ENCODE measurements at regions not wholly inside any gene's neighbourhood (a gene's known extent, or its start where the extent isn't known, plus 50 kb on each side); places are given as distances from the start of the nearest gene placed in this dataset.
A peak's percentile ranks its signal among the peaks of the same experiment; 100 is the strongest.

DNA sequence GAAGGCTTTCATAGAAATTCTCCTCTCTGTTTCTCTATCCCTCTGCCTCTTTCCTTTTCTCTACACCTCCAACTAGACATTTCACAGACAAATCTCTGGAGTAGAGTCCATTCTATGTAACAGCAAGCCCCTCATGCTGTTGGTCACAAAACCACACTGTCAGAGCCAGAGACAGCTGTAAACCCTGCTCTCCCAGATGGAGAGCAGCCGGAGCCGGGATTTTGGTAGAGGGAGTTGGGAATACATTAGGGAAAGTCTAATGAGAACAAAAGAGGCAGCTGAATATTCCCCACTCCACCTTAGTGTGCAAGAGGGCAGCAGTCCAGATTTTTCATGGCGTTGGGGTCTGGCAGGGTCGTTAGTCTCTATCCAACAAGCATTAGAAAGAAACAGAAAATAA, 68.3 kb upstream of the EDN1 start:
- no peaks in the 10 kb centered on the region for H3K4me1 ChIP-seq (ENCODE audit: control insufficient read depth, insufficient read depth, low read length)
- H3K27ac ChIP-seq (ENCODE audit: low read depth, low read length), result no peak overlapping the region
- no peaks in the 10 kb centered on the region for H3K27me3 ChIP-seq (ENCODE audit: control insufficient read depth, insufficient read depth, low read length)
- H3K4me3 ChIP-seq (ENCODE audit: low read length), result no peak overlapping the region
- H3K9ac ChIP-seq (ENCODE audit: low read length), result no peak overlapping the region
- no peaks in the 10 kb centered on the region for H3K36me3 ChIP-seq (ENCODE audit: control insufficient read depth, insufficient read depth, low read length)

DNA sequence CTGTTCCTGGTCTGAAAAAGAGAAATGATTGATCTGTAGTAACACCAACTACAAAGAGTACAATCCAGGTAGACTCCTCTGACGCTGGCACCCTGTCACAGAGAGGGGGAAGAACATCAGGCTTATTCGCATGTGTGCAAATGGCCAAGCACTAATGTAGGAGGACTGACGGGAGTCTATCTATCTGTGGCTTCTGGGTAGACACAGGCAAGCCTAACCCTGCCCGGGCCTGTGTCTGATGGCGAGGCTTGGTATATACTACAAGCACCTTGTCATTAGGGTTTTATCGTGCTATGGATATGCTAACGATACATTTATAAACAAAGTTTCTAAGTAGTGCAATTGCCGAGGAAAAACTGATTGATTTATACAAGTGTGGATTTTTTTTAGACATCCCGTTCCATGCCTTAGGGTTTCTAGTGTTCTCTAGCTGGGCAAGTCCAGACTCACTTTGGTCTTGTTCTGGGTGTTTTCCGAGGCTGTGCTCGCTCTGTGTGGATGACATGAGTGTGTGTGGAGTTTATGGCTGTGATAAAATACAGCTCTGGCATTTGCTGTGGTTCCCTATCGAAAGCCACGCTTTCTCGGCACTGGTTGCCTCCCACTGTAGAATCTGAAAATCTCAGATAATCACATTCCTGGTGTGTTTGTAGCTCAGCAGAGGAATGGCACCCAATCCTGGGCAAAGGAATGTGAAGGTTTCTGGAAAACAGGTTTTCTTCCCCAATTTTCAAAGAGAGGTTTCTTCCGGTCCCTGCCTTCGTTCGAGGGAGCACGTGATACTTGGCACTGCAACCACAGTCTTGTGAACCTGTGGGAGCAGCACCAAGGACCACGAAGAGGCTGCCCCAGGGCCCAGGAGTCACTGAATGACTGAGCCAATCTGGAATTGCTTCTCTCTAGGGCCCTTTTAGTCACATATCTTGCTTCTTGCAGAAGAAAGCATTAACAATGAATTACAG, 67.5 kb upstream of the EDN1 start:
- H3K36me3 ChIP-seq (ENCODE audit: control insufficient read depth, insufficient read depth, low read length), result no peaks in the 10 kb centered on the region
- H3K27me3 ChIP-seq (ENCODE audit: control insufficient read depth, insufficient read depth, low read length), result no peaks in the 10 kb centered on the region
- H3K9ac ChIP-seq (ENCODE audit: low read length), result no peak overlapping the region
- H3K27ac ChIP-seq (ENCODE audit: low read depth, low read length), result no peak overlapping the region
- no peak overlapping the region for H3K4me3 ChIP-seq (ENCODE audit: low read length)
- H3K4me1 ChIP-seq (ENCODE audit: control insufficient read depth, insufficient read depth, low read length), result no peaks in the 10 kb centered on the region

DNA sequence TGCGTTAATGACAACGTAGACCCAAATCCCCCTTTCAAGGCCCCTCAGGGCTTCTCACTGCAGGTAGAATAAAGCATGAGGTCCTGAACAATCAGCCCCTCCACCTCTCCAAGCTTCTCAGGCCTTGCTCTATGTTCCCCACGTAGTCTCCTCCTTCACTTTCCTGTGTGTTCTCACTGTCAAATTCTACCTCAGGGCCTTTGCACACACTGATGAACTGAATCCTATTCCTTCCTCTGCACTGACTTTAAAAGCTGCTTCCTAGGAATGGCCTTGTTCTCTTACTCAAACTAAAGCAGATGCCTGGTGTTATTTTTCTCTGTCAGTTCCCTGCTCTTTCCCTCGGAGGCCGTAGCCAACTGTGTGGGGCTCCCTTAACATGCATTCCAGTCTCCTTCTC, 66.8 kb upstream of the EDN1 start:
- no peak overlapping the region for H3K27ac ChIP-seq (ENCODE audit: low read depth, low read length)
- no peaks in the 10 kb centered on the region for H3K4me1 ChIP-seq (ENCODE audit: control insufficient read depth, insufficient read depth, low read length)

DNA sequence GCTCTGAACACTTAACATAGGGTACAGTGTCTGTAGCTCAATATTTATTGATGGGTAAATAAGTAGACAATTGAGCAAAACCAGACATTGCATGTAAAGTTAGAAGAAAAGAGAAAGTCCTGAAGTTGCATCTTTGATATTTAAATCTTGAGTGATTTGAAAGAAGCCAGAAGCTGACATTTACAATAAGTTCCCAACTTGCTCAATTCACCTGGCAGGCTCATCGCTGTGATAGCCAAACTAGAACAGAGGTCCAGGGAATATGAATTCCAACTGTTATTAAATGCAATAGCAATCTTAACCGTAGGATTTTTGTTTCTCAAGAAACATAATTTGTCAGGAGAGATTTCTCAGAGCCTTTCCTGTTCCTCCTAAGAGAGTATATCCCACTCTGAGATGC, 65.9 kb upstream of the EDN1 start:
- Histone ChIP-seq H3K36me3 (ENCODE audit: control insufficient read depth, insufficient read depth, low read length) (no peaks in the 10 kb centered on the region), H3K4me3 (ENCODE audit: low read length) (no peak overlapping the region), H3K9ac (ENCODE audit: low read length) (no peak overlapping the region), H3K27me3 (ENCODE audit: control insufficient read depth, insufficient read depth, low read length) (no peaks in the 10 kb centered on the region), H3K4me1 (ENCODE audit: control insufficient read depth, insufficient read depth, low read length) (no peaks in the 10 kb centered on the region), H3K27ac (ENCODE audit: low read depth, low read length) (no peak overlapping the region)

More for the DNA sequence above, 66.8 kb upstream of the EDN1 start:
- Histone ChIP-seq H3K36me3 (ENCODE audit: control insufficient read depth, insufficient read depth, low read length) (no peaks in the 10 kb centered on the region), H3K9ac (ENCODE audit: low read length) (no peak overlapping the region), H3K4me3 (ENCODE audit: low read length) (no peak overlapping the region), H3K27me3 (ENCODE audit: control insufficient read depth, insufficient read depth, low read length) (no peaks in the 10 kb centered on the region)

DNA sequence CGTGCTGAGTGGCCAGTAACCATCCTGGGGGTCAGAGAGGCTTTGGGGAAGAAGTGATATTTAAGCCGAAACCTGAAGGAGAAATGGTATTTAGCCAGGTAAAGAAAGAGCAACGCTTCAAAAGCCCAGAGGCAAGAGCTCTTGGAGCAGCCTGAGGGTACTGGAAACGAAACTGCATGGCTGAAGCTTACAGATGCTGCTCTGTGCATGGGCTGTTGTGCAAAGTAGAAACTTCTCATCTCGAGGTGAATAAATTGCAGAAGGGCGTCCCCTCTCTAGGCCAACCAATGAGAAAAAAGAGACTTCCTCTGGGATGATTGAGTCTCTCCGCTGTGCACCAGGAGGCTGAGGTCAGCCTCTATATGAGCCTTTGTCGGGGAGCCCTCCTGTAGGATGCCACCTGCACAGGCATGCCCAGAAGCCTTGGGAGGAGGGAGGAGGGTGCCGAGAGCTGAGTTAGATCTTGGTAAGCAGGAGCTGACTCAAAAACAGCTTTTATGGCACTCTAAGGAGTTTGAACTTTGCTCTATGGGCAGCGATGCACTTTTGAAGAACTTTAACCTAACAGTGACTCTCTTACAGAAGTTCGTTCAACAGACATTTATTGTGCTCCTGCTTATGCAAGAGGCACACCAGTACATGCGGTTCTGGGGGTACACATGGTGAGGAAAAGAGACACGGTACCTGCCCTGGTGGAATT, 61.6 kb upstream of the EDN1 start:
- Histone ChIP-seq H3K4me1 (ENCODE audit: control insufficient read depth, insufficient read depth, low read length) (peaks cover 2% of the 10 kb centered on the region), H3K27ac (ENCODE audit: low read depth, low read length) (no peak overlapping the region), H3K9ac (ENCODE audit: low read length) (no peak overlapping the region), H3K4me3 (ENCODE audit: low read length) (no peak overlapping the region), H3K27me3 (ENCODE audit: control insufficient read depth, insufficient read depth, low read length) (no peaks in the 10 kb centered on the region), H3K36me3 (ENCODE audit: control insufficient read depth, insufficient read depth, low read length) (no peaks in the 10 kb centered on the region)

DNA sequence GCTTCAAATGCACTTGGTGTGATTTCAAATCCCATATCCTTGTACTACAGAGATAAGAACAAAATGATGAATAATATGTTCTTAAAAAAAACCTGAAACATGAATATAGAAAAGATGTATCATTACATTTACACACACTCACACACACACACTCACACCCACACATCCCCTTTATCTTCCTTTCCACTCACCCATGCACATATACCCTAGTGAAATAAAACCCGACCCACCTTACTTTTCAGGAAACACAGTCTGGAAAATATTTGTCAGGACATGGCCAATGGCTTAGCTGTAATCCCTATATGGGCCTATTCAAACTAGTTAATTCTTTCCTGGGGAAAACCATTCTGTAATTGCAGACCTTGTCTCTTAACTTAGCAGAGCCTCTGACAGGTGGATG, 60.8 kb upstream of the EDN1 start:
- H3K27ac ChIP-seq (ENCODE audit: low read depth, low read length), result no peak overlapping the region
- H3K4me3 ChIP-seq (ENCODE audit: low read length), result no peak overlapping the region
- H3K4me1 ChIP-seq (ENCODE audit: control insufficient read depth, insufficient read depth, low read length), result peaks cover 6% of the 10 kb centered on the region
- H3K9ac ChIP-seq (ENCODE audit: low read length), result no peak overlapping the region
- H3K27me3 ChIP-seq (ENCODE audit: control insufficient read depth, insufficient read depth, low read length), result no peaks in the 10 kb centered on the region
- H3K36me3 ChIP-seq (ENCODE audit: control insufficient read depth, insufficient read depth, low read length), result no peaks in the 10 kb centered on the region

DNA sequence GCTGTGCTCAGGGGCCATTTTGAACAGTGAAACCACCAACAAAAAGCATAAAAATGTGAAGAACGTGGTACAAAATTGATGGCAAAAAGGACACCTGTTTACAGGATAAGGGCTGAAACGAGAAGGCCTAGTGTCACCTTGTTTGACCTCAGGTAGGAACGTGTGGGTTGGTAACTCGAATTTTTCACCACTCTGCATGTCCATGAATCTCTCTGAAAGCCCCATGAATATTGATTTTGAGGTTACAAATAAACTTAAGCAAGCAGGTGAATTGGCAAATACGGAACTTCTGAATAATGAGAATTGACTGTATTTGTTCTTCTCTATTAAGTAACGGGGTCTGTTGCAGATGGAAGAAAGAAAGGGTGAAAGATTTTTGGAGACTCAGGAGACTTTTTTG, 59.6 kb upstream of the EDN1 start:
- H3K27ac ChIP-seq (ENCODE audit: low read depth, low read length), result no peak overlapping the region
- H3K27me3 ChIP-seq (ENCODE audit: control insufficient read depth, insufficient read depth, low read length), result no peaks in the 10 kb centered on the region
- peaks cover 6% of the 10 kb centered on the region for H3K4me1 ChIP-seq (ENCODE audit: control insufficient read depth, insufficient read depth, low read length)
- H3K36me3 ChIP-seq (ENCODE audit: control insufficient read depth, insufficient read depth, low read length), result no peaks in the 10 kb centered on the region
- H3K9ac ChIP-seq (ENCODE audit: low read length), result no peak overlapping the region
- no peak overlapping the region for H3K4me3 ChIP-seq (ENCODE audit: low read length)

DNA sequence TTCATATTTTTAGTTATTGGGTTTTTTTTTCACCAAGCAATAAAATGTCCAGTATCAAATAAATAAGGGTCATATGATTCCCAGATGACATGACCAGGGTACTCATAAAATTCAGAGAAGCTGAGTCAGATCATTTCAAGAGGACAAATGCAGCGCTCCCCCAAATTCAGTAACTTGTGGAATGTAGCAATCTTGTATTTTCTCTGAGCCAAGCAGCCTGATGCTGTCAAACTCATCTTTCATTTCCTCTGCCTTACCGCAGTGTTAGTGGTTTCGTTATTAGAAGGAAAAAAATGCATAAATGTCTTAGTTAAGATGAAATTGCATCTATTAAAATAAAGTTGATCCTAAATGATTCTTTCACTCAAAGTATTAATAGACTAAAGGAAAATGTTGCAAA, 57.8 kb upstream of the EDN1 start:
- no peak overlapping the region for H3K27ac ChIP-seq (ENCODE audit: low read depth, low read length)
- no peak overlapping the region for H3K9ac ChIP-seq (ENCODE audit: low read length)
- H3K4me3 ChIP-seq (ENCODE audit: low read length), result no peak overlapping the region
- H3K4me1 ChIP-seq (ENCODE audit: control insufficient read depth, insufficient read depth, low read length), result peaks cover 6% of the 10 kb centered on the region
- no peaks in the 10 kb centered on the region for H3K36me3 ChIP-seq (ENCODE audit: control insufficient read depth, insufficient read depth, low read length)
- H3K27me3 ChIP-seq (ENCODE audit: control insufficient read depth, insufficient read depth, low read length), result no peaks in the 10 kb centered on the region

DNA sequence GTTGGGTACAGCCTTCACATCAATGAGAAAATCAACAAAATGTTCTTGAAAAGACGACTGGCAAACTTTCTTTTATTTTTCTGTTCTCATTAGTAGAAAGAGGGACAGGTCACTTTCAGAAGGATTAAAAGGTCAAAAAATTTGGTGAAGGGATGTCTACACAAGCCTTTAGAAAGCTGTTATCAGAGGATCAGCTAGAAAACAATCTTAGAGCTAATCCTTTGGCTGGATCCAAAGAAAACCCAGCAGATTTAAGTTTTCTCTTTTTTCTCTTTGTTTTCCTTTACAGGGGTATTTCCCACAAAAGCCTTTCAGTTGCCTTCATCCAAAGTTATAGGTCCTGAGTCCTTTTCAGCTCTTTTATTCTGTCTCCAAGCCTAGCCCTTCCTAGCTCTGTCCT, 57.3 kb upstream of the EDN1 start:
- H3K4me1 ChIP-seq (ENCODE audit: control insufficient read depth, insufficient read depth, low read length), result peaks cover 6% of the 10 kb centered on the region
- H3K4me3 ChIP-seq (ENCODE audit: low read length), result no peak overlapping the region
- no peaks in the 10 kb centered on the region for H3K36me3 ChIP-seq (ENCODE audit: control insufficient read depth, insufficient read depth, low read length)
- no peak overlapping the region for H3K27ac ChIP-seq (ENCODE audit: low read depth, low read length)
- no peak overlapping the region for H3K9ac ChIP-seq (ENCODE audit: low read length)
- H3K27me3 ChIP-seq (ENCODE audit: control insufficient read depth, insufficient read depth, low read length), result no peaks in the 10 kb centered on the region

DNA sequence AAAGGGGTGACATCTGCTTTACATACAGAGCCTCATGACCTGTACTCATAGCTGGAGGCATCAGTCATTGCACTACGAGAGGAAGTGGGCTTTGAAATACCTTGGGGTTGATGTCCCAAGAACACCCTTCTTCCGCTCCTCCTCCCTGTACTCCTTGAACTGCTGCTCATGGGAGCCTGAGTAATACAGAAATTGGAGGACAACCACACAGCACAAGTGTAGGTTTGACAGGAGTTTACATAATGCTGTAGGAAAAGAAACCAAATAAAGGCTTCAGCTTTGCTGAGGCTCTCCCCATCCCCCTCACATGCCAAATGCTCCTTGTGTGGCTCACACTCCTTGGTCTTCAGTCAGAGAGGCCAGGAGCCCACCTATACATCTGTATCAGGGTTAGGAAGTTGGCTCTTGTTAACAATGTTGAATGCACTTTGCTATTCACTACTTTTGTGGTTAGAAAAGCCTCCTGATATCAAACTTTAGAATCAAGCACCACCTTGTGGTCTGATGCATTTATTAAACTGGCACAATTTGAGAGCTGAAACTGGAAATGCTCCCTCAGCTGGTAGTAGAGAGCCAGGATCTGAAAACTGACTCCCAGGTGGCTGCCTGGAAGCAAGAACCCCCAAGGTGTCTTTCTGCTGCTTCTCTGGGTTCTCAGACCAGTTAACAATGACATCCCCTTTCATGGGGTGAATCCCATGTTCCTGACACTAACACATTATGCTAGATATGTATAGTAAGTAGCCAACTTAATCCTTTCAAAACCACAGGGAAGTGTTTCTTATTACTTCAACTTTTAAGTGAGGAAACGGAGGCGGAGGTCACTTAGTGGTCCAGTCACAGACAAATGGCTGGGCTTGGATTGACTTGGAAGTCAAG, 56.2 kb upstream of the EDN1 start:
- Histone ChIP-seq H3K36me3 (ENCODE audit: control insufficient read depth, insufficient read depth, low read length) (no peaks in the 10 kb centered on the region), H3K4me3 (ENCODE audit: low read length) (no peak overlapping the region), H3K4me1 (ENCODE audit: control insufficient read depth, insufficient read depth, low read length) (peaks cover 6% of the 10 kb centered on the region), H3K27me3 (ENCODE audit: control insufficient read depth, insufficient read depth, low read length) (no peaks in the 10 kb centered on the region), H3K9ac (ENCODE audit: low read length) (no peak overlapping the region), H3K27ac (ENCODE audit: low read depth, low read length) (peak overlapping the region; percentile 21)

DNA sequence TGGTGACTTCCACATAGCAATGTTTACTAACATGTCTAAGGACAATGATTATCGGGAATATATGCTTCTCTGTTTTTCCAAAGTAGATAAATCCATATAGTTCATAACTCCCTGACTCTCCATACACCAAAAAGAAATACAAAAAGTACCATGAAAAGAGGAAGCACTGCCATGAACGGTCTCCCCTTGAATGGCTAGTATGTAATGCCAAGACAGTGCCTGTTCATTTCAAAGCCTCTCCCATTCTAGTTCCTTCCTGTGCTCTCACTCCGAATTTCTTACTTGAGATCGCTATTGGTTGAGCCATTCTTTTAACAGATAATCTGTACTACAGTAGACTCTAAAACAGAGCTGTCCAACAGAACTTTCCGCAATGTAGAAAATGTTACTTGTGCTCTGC, 54.8 kb upstream of the EDN1 start:
- Histone ChIP-seq H3K4me1 (ENCODE audit: control insufficient read depth, insufficient read depth, low read length) (peaks cover 6% of the 10 kb centered on the region), H3K27ac (ENCODE audit: low read depth, low read length) (no peak overlapping the region), H3K9ac (ENCODE audit: low read length) (no peak overlapping the region)

DNA sequence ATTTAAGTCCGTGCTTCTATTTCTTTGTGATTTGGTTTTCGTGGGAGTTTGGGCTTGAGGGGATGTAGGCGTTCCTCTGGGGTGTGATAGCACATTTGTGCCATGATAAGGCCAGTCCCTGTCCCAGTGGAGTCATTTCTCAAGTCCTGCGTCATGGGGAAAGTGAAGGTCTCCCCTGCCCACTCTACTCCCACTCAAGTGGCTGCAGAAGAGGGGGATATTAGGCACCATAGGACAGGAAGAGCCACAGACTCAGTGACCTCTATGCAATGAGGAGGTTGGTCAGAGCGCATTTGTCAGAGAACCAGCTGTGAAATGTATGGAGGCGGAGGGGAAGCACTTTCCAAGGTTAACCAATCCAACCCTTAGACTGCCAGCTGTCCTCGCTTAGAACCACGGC, 51.9 kb upstream of the EDN1 start:
- H3K9ac ChIP-seq (ENCODE audit: low read length), result no peak overlapping the region
- no peak overlapping the region for H3K4me3 ChIP-seq (ENCODE audit: low read length)
- no peak overlapping the region for H3K27ac ChIP-seq (ENCODE audit: low read depth, low read length)
- H3K36me3 ChIP-seq (ENCODE audit: control insufficient read depth, insufficient read depth, low read length), result no peaks in the 10 kb centered on the region
- H3K27me3 ChIP-seq (ENCODE audit: control insufficient read depth, insufficient read depth, low read length), result no peaks in the 10 kb centered on the region
- peaks cover 6% of the 10 kb centered on the region for H3K4me1 ChIP-seq (ENCODE audit: control insufficient read depth, insufficient read depth, low read length)

More for the DNA sequence above, 54.8 kb upstream of the EDN1 start:
- no peaks in the 10 kb centered on the region for H3K27me3 ChIP-seq (ENCODE audit: control insufficient read depth, insufficient read depth, low read length)
- H3K36me3 ChIP-seq (ENCODE audit: control insufficient read depth, insufficient read depth, low read length), result no peaks in the 10 kb centered on the region
- no peak overlapping the region for H3K4me3 ChIP-seq (ENCODE audit: low read length)

Data from rectal smooth muscle tissue (tissue), 1 donor.